IPS DF 6.9 (cell line): ENCODE measurements at regions not wholly inside any gene's neighbourhood (a gene's known extent, or its start where the extent isn't known, plus 50 kb on each side); places are given as distances from the start of the nearest gene placed in this dataset.
"Not testable (repeated sequence)": the region's sequence is repeated elsewhere in the genome, so short reads cannot be mapped to it uniquely, and the experiment has no call there.

Source experiments
- DNase-seq: peaks from one replicate; pipeline ENCODE4 v3.0.0-alpha.2; 2013; ENCODE audit warnings: low read depth, low spot score
- H3K27ac ChIP-seq: one replicate; pipeline ENCODE4 v1.5.1; 2013; ENCODE audit warnings: low read length, control low read depth
- H3K27me3 ChIP-seq: 2 replicates; pipeline ENCODE4 v1.6.1; 2013; ENCODE audit warnings: mild to moderate bottlenecking, low read length; ENCODE audit not compliant: control insufficient read depth, insufficient read depth
- H3K36me3 ChIP-seq: 2 replicates; pipeline ENCODE4 v1.6.1; 2013; ENCODE audit warnings: low read length; ENCODE audit not compliant: control insufficient read depth, insufficient read depth
- H3K4me1 ChIP-seq: 2 replicates; pipeline ENCODE4 v1.6.1; 2013; ENCODE audit warnings: low read length; ENCODE audit not compliant: control insufficient read depth, insufficient read depth
- H3K4me3 ChIP-seq: 2 replicates; pipeline ENCODE4 v1.5.1; 2013; ENCODE audit warnings: mild to moderate bottlenecking, low read length
- H3K9me3 ChIP-seq: 2 replicates; pipeline ENCODE4 v1.6.1; 2013; ENCODE audit warnings: low read length, inconsistent platforms; ENCODE audit not compliant: control insufficient read depth, insufficient read depth
- WGBS: extraction: QIAGEN DNeasy Blood & Tissue Kit; methylation state at CpG from one replicate; pipeline ENCODE4 v1.1.7; 2013; ENCODE audit warnings: mixed read lengths, missing lambda C conversion rate; ENCODE audit not compliant: insufficient read length, insufficient coverage; 5-methylcytosine and 5-hydroxymethylcytosine counted together

GRCh38 chr6:12482386-12483375 is 192.5 kb downstream of the EDN1 start:
- no peaks in the 10 kb centered on the region for H3K27me3 ChIP-seq
- H3K4me1 ChIP-seq, result no peaks in the 10 kb centered on the region
- no peak overlapping the region for H3K4me3 ChIP-seq
- no peak for DNase-seq
- no peaks in the 10 kb centered on the region; the same call in 1 of the 2 replicates for H3K9me3 ChIP-seq
- WGBS, result no CpG with 5 or more reads among the region's 5 CpGs
- no peak overlapping the region for H3K27ac ChIP-seq
- H3K36me3 ChIP-seq, result no peaks in the 10 kb centered on the region

GRCh38 chr6:12483712-12484111 is 193.6 kb downstream of the EDN1 start:
- Histone ChIP-seq H3K4me1 (no peaks in the 10 kb centered on the region), H3K27ac (no peak overlapping the region), H3K27me3 (no peaks in the 10 kb centered on the region), H3K9me3 (no peaks in the 10 kb centered on the region; the same call in 1 of the 2 replicates), H3K36me3 (no peaks in the 10 kb centered on the region), H3K4me3 (no peak overlapping the region)
- no CpG with 5 or more reads among the region's 5 CpGs for WGBS
- no peak for DNase-seq

GRCh38 chr6:12484519-12484918 is 194.4 kb downstream of the EDN1 start:
- no peaks in the 10 kb centered on the region for H3K36me3 ChIP-seq
- H3K4me1 ChIP-seq, result no peaks in the 10 kb centered on the region
- no peak overlapping the region for H3K4me3 ChIP-seq
- H3K9me3 ChIP-seq, result no peaks in the 10 kb centered on the region; the same call in 1 of the 2 replicates
- no peaks in the 10 kb centered on the region for H3K27me3 ChIP-seq
- DNase-seq, result no peak
- WGBS, result no CpG with 5 or more reads among the region's 3 CpGs
- no peak overlapping the region for H3K27ac ChIP-seq

GRCh38 chr6:12485226-12485764 is 195.1 kb downstream of the EDN1 start:
- Histone ChIP-seq H3K4me3 (no peak overlapping the region), H3K27me3 (no peaks in the 10 kb centered on the region), H3K36me3 (no peaks in the 10 kb centered on the region), H3K4me1 (no peaks in the 10 kb centered on the region), H3K9me3 (no peaks in the 10 kb centered on the region; the same call in 1 of the 2 replicates), H3K27ac (no peak overlapping the region)
- WGBS, result no CpG with 5 or more reads among the region's 8 CpGs
- no peak for DNase-seq

- Histone ChIP-seq H3K4me1 (no peaks in the 10 kb centered on the region), H3K36me3 (no peaks in the 10 kb centered on the region), H3K27me3 (no peaks in the 10 kb centered on the region), H3K9me3 (no peaks in the 10 kb centered on the region; the same call in 1 of the 2 replicates), H3K27ac (no peak overlapping the region), H3K4me3 (no peak overlapping the region)
- no peak for DNase-seq
- WGBS, result no CpG with 5 or more reads among the region's 3 CpGs
Measured at GRCh38 chr6:12485837-12486236, 195.7 kb downstream of the EDN1 start.

GRCh38 chr6:12490351-12490903 is 200.3 kb downstream of the EDN1 start:
- H3K36me3 ChIP-seq, result no peaks in the 10 kb centered on the region
- no CpG with 5 or more reads among the region's 2 CpGs for WGBS
- H3K4me1 ChIP-seq, result no peaks in the 10 kb centered on the region
- DNase-seq, result no peak
- H3K27me3 ChIP-seq, result no peaks in the 10 kb centered on the region
- H3K4me3 ChIP-seq, result no peak overlapping the region
- no peaks in the 10 kb centered on the region for H3K9me3 ChIP-seq
- H3K27ac ChIP-seq, result no peak overlapping the region

- Histone ChIP-seq H3K4me1 (no peaks in the 10 kb centered on the region), H3K27me3 (no peaks in the 10 kb centered on the region), H3K27ac (no peak overlapping the region), H3K9me3 (no peaks in the 10 kb centered on the region), H3K36me3 (no peaks in the 10 kb centered on the region), H3K4me3 (no peak overlapping the region)
- no CpG with 5 or more reads among the region's 2 CpGs for WGBS
- DNase-seq, result no peak
Measured at GRCh38 chr6:12490904-12491571, 200.9 kb downstream of the EDN1 start.

GRCh38 chr6:12492929-12493328 is 202.8 kb downstream of the EDN1 start:
- no CpG with 5 or more reads among the region's 4 CpGs for WGBS

GRCh38 chr6:12493446-12493845 is 203.3 kb downstream of the EDN1 start:
- Histone ChIP-seq H3K27ac (no peak overlapping the region), H3K36me3 (no peaks in the 10 kb centered on the region), H3K27me3 (no peaks in the 10 kb centered on the region), H3K4me1 (no peaks in the 10 kb centered on the region), H3K9me3 (no peaks in the 10 kb centered on the region), H3K4me3 (no peak overlapping the region)
- no CpG with 5 or more reads among the region's 4 CpGs for WGBS
- DNase-seq, result no peak

More at GRCh38 chr6:12492929-12493328, 202.8 kb downstream of the EDN1 start:
- DNase-seq, H3K36me3 ChIP-seq, H3K4me1 ChIP-seq, H3K27ac ChIP-seq, H3K27me3 ChIP-seq, H3K4me3 ChIP-seq, H3K9me3 ChIP-seq: not testable (repeated sequence)

GRCh38 chr6:12494161-12494560 is 204.0 kb downstream of the EDN1 start:
- no peaks in the 10 kb centered on the region for H3K4me1 ChIP-seq
- no peaks in the 10 kb centered on the region for H3K36me3 ChIP-seq
- DNase-seq, result no peak
- H3K27ac ChIP-seq, result no peak overlapping the region
- no peak overlapping the region for H3K4me3 ChIP-seq
- WGBS, result no CpG with 5 or more reads among the region's 7 CpGs
- H3K9me3 ChIP-seq, result no peaks in the 10 kb centered on the region
- no peaks in the 10 kb centered on the region for H3K27me3 ChIP-seq
